PFSK-1 (cell line): ENCODE measurements at regions not wholly inside any gene's neighbourhood (a gene's known extent, or its start where the extent isn't known, plus 50 kb on each side); places are given as distances from the start of the nearest gene placed in this dataset.

Experiments used
- FOXP2 ChIP-seq: optimal IDR thresholded peaks from 2 replicates; pipeline ENCODE3; 2011; ENCODE audit warnings: borderline replicate concordance, control low read depth, inconsistent platforms; ENCODE audit not compliant: insufficient read depth; ENCODE audit errors: extremely low read length, extremely low read depth
- POLR2AphosphoS5 ChIP-seq: IDR thresholded peaks from 2 replicates; pipeline ENCODE4 v1.6.1; 2012; ENCODE audit warnings: low read depth, mild to moderate bottlenecking, control low read depth, low read length, moderate library complexity
- TF ChIP-seq, protein P1 (sequence below), 2 experiments: IDR thresholded peaks; 2 replicates each; pipeline versions ENCODE4 v1.6.1 to v1.8.0; 2011 to 2012; ENCODE audit warnings: low read depth in 2 of 2, low read length in 2 of 2, control low read depth in 1 of 2, inconsistent platforms in 1 of 2, mild to moderate bottlenecking in 1 of 2, moderate library complexity in 1 of 2; ENCODE audit not compliant: insufficient read depth in 1 of 2

DNA sequence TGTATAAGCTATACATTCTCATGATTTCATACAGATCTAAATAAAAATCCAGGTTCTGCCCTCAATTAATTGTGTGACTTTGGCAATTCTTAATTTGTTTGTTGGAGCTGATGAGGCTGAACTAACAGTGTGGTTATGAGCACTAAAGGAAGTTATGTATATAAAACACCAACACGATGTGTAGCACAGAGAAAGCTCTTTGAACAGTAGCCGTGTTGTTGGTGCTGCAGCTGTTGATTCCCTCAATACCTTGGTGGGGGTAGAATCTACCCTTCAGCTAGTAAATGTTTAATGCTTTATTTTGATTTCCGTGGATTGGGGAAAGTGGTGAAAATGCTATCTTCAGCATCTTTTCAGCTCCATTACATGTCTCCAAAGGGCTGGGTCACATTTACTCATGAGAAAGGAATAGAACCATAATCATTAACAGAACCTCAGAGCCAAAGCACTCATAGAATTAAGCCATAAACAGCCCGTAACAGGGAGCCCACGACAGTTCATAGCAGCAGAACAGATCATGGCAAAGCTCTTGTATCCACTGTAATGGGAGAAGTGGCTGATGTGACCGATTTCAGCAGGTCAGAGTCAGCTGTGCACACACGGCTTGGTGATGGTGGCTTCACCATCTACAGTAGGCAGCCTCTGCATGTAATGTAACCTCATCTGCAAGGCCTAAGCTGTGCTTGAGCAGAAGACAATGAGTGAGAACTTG lies 332.7 kb downstream of the DIRAS2 start:
- TF ChIP-seq POLR2AphosphoS5 (no peak), FOXP2 (no peak)
- TF ChIP-seq, protein P1, sequence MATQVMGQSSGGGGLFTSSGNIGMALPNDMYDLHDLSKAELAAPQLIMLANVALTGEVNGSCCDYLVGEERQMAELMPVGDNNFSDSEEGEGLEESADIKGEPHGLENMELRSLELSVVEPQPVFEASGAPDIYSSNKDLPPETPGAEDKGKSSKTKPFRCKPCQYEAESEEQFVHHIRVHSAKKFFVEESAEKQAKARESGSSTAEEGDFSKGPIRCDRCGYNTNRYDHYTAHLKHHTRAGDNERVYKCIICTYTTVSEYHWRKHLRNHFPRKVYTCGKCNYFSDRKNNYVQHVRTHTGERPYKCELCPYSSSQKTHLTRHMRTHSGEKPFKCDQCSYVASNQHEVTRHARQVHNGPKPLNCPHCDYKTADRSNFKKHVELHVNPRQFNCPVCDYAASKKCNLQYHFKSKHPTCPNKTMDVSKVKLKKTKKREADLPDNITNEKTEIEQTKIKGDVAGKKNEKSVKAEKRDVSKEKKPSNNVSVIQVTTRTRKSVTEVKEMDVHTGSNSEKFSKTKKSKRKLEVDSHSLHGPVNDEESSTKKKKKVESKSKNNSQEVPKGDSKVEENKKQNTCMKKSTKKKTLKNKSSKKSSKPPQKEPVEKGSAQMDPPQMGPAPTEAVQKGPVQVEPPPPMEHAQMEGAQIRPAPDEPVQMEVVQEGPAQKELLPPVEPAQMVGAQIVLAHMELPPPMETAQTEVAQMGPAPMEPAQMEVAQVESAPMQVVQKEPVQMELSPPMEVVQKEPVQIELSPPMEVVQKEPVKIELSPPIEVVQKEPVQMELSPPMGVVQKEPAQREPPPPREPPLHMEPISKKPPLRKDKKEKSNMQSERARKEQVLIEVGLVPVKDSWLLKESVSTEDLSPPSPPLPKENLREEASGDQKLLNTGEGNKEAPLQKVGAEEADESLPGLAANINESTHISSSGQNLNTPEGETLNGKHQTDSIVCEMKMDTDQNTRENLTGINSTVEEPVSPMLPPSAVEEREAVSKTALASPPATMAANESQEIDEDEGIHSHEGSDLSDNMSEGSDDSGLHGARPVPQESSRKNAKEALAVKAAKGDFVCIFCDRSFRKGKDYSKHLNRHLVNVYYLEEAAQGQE (IDR thresholded peaks at IDR 0.05; ENCODE audit: insufficient read depth in 1 of 2, low read depth in 2 of 2, low read length in 2 of 2): no peak
